A549 (cell line): ENCODE measurements at regions not wholly inside any gene's neighbourhood (a gene's known extent, or its start where the extent isn't known, plus 50 kb on each side); places are given as distances from the start of the nearest gene placed in this dataset.

Source experiments
- ATAC-seq, 2 experiments: fragments of 200-7000 bp in 1 of 2; fragments of >200 bp in 1 of 2; cut with Nextera tagmentation in 1 of 2; cut with Tn5 transposase in 1 of 2; 3 replicates each; pipeline versions ENCODE4 v1.8.0 to v1.9.1; 2018 to 2020; ENCODE audit warnings: mild to moderate bottlenecking in 1 of 2, moderate library complexity in 1 of 2
- CTCF ChIA-PET: fragments of 300-600 bp; sonication (Branson Sonifier 250); formaldehyde crosslinking; extraction: SDS; loops from one replicate; lab custom pipeline; 2021; ENCODE audit warnings: antibody characterized with exemption, inconsistent platforms; lab: Yijun Ruan, JAX
- POLR2A ChIA-PET: fragments of 350-600 bp; formaldehyde crosslinking; extraction: SDS; loops from one replicate; lab custom pipeline; 2021; ENCODE audit warnings: antibody characterized with exemption, inconsistent platforms; lab: Yijun Ruan, JAX
- DNase-seq, 2 experiments: peaks; one replicate each; pipeline versions ENCODE4 v3.0.0 to v3.0.0-alpha.2; 2011 to 2016; ENCODE audit warnings: low read depth in 1 of 2, low spot score in 1 of 2
- FAIRE-seq: peaks from 2 replicates; lab custom pipeline; 2011; peaks lifted over from hg19 to GRCh38; lab: Jason Lieb, UNC
- H3K27ac ChIP-seq, 2 experiments: fragments of >200 bp; sonication (Bioruptor Twin); formaldehyde crosslinking; 3 replicates each; pipeline ENCODE4 v1.5.1; 2016 to 2017
- H3K4me1 ChIP-seq: fragments of >200 bp; sonication (Bioruptor Twin); formaldehyde crosslinking; 3 replicates; pipeline ENCODE4 v1.6.1; 2016
- H3K4me2 ChIP-seq: fragments of >200 bp; sonication (Bioruptor Twin); formaldehyde crosslinking; 3 replicates; pipeline ENCODE4 v1.6.1; 2016
- H3K4me3 ChIP-seq: fragments of >200 bp; sonication (Bioruptor Twin); formaldehyde crosslinking; 3 replicates; pipeline ENCODE4 v1.5.1; 2016
- H3K9me3 ChIP-seq: fragments of >200 bp; sonication (Bioruptor Twin); formaldehyde crosslinking; 3 replicates; pipeline ENCODE4 v1.6.1; 2016
- BHLHE40 ChIP-seq: IDR thresholded peaks from 2 replicates; pipeline ENCODE4 v1.6.1; 2012; ENCODE audit warnings: low read depth, low read length, inconsistent platforms
- CBX2 ChIP-seq: fragments of 200-600 bp; sonication (generic); IDR thresholded peaks from 2 replicates; pipeline ENCODE4 v1.6.1; 2016; ENCODE audit warnings: low read depth, mild to moderate bottlenecking, borderline replicate concordance
- CBX8 ChIP-seq: fragments of 200-600 bp; sonication (generic); IDR thresholded peaks from 2 replicates; pipeline ENCODE4 v1.6.1; 2016
- CHD2 ChIP-seq: fragments of 150-350 bp; IDR thresholded peaks from 2 replicates; pipeline ENCODE4 v1.6.1; 2014; ENCODE audit warnings: low read length; ENCODE audit not compliant: partially characterized antibody
- CHD4 ChIP-seq: fragments of 200-600 bp; sonication (generic); IDR thresholded peaks from 2 replicates; pipeline ENCODE4 v1.6.1; 2016; ENCODE audit warnings: antibody characterized with exemption, mild to moderate bottlenecking, borderline replicate concordance
- CTCF ChIP-seq: fragments of >200 bp; sonication (Bioruptor Twin); formaldehyde crosslinking; IDR thresholded peaks from 3 replicates; pipeline ENCODE4 v1.5.1; 2016
- ELK1 ChIP-seq: fragments of 150-350 bp; IDR thresholded peaks from 2 replicates; pipeline ENCODE4 v1.6.1; 2014; ENCODE audit warnings: low read depth, mild to moderate bottlenecking, low read length
- EP300 ChIP-seq, 2 experiments: fragments of >200 bp; sonication (Bioruptor Twin); formaldehyde crosslinking; IDR thresholded peaks; 2 replicates in 1 of 2; 3 replicates in 1 of 2; pipeline ENCODE4 v1.6.1; 2016 to 2017
- FOSB ChIP-seq: fragments of 250-450 bp; sonication (Bioruptor Pico); IDR thresholded peaks from 2 replicates; pipeline ENCODE4 v1.5.0; 2020; ENCODE audit warnings: mild to moderate bottlenecking, moderate library complexity
- FOXS1 ChIP-seq: fragments of 250-450 bp; sonication (Bioruptor Pico); IDR thresholded peaks from 2 replicates; pipeline ENCODE4 v1.5.0; 2020; ENCODE audit warnings: mild to moderate bottlenecking, moderate library complexity
- HES2 ChIP-seq: fragments of >200 bp; sonication (Bioruptor Twin); formaldehyde crosslinking; IDR thresholded peaks from 2 replicates; pipeline ENCODE4 v1.6.1; 2016
- HOXB13 ChIP-seq: fragments of 250-450 bp; sonication (Bioruptor Pico); IDR thresholded peaks from 2 replicates; pipeline ENCODE4 v1.5.0; 2020; ENCODE audit warnings: low read depth, mild to moderate bottlenecking, moderate library complexity
- HOXB5 ChIP-seq: fragments of 250-450 bp; sonication (Bioruptor Pico); IDR thresholded peaks from 2 replicates; pipeline ENCODE4 v1.5.0; 2020; ENCODE audit warnings: mild to moderate bottlenecking, moderate library complexity
- MAFK ChIP-seq: fragments of 450-650 bp; IDR thresholded peaks from 2 replicates; pipeline ENCODE4 v1.6.1; 2014; ENCODE audit not compliant: partially characterized antibody
- MAZ ChIP-seq: fragments of 150-350 bp; IDR thresholded peaks from 2 replicates; pipeline ENCODE4 v1.6.1; 2014; ENCODE audit warnings: antibody characterized with exemption, low read depth, low read length, borderline replicate concordance
- NFE2L2 ChIP-seq: fragments of 150-350 bp; conservative IDR thresholded peaks from 2 replicates; pipeline ENCODE4 v1.6.1; 2014; ENCODE audit warnings: low read length
- PHF8 ChIP-seq: fragments of 200-600 bp; sonication (generic); IDR thresholded peaks from 2 replicates; pipeline ENCODE4 v1.6.1; 2016; ENCODE audit warnings: low read depth, mild to moderate bottlenecking, antibody characterized with exemption, moderate library complexity, borderline replicate concordance
- POLR2A ChIP-seq: IDR thresholded peaks from 2 replicates; pipeline ENCODE4 v1.6.1; 2012; ENCODE audit warnings: mild to moderate bottlenecking, low read length
- POLR2AphosphoS2 ChIP-seq: conservative IDR thresholded peaks from 2 replicates; pipeline ENCODE4 v1.6.1; 2012; ENCODE audit warnings: low read length, improper control_type of control experiment, inconsistent platforms
- RNF2 ChIP-seq: fragments of 200-600 bp; sonication (generic); IDR thresholded peaks from 2 replicates; pipeline ENCODE4 v1.6.1; 2016; ENCODE audit warnings: low read depth, mild to moderate bottlenecking, antibody characterized with exemption, moderate library complexity, borderline replicate concordance
- ZC3H11A ChIP-seq: fragments of 450-650 bp; IDR thresholded peaks from 2 replicates; pipeline ENCODE4 v1.6.1; 2014; ENCODE audit warnings: antibody characterized with exemption, mild to moderate bottlenecking
- ZFP36 ChIP-seq: fragments of 450-650 bp; IDR thresholded peaks from 2 replicates; pipeline ENCODE4 v1.6.1; 2014; ENCODE audit warnings: borderline replicate concordance; ENCODE audit not compliant: partially characterized antibody
- ZNF302 ChIP-seq: fragments of 250-450 bp; sonication (Bioruptor Pico); IDR thresholded peaks from 2 replicates; pipeline ENCODE4 v1.9.0; 2021; ENCODE audit warnings: inconsistent platforms, mild to moderate bottlenecking, moderate library complexity
- WGBS: methylation state at CpG from one replicate; pipeline ENCODE4 v1.1.6; 2017; ENCODE audit errors: missing lambda C conversion rate; 5-methylcytosine and 5-hydroxymethylcytosine counted together

GRCh38 chr13:47672245-47673008 is 328.6 kb downstream of the SUCLA2 start:
- ChIA-PET POLR2A (no interaction called here), CTCF (no interaction called here)
- Histone ChIP-seq H3K4me1 (no peaks in the 10 kb centered on the region), H3K4me3 (no peak overlapping the region), H3K9me3 (no peaks in the 10 kb centered on the region), H3K27ac (no peak overlapping the region), H3K4me2 (no peak overlapping the region)
- no peak for TF ChIP-seq ZNF302 (CRISPR knock-in tag)
- no peak for TF ChIP-seq ZC3H11A
- no peak for TF ChIP-seq HOXB5 (CRISPR knock-in tag)
- TF ChIP-seq CHD4: no peak
- TF ChIP-seq ZFP36: no peak
- TF ChIP-seq POLR2A: no peak
- no peak for TF ChIP-seq CBX2
- no peak for TF ChIP-seq FOSB (CRISPR knock-in tag)
- TF ChIP-seq ELK1: no peak
- no peak for TF ChIP-seq FOXS1 (CRISPR knock-in tag)
- TF ChIP-seq BHLHE40: no peak
- no peak for TF ChIP-seq PHF8
- WGBS: 3% methylated on average over 3 of the region's 3 CpGs
- no peak for DNase-seq
- FAIRE-seq: no peak
- no peak for ATAC-seq

GRCh38 chr13:47671776-47672175 is 329.3 kb downstream of the SUCLA2 start:
- DNase-seq: no peak
- no peaks in the 10 kb centered on the region for H3K4me1 ChIP-seq
- no peaks in the 10 kb centered on the region for H3K9me3 ChIP-seq
- no peak for ATAC-seq
- CTCF ChIA-PET: no interaction called here
- H3K4me3 ChIP-seq: no peak overlapping the region
- H3K27ac ChIP-seq: no peak overlapping the region
- POLR2A ChIA-PET: no interaction called here
- H3K4me2 ChIP-seq: no peak overlapping the region
- no peak for TF ChIP-seq HES2
- TF ChIP-seq HOXB13 (CRISPR knock-in tag): no peak
- TF ChIP-seq EP300 (IDR thresholded peaks at IDR 0.05): no peak
- no peak for TF ChIP-seq MAZ
- TF ChIP-seq CBX8: no peak
- no peak for TF ChIP-seq CTCF
- TF ChIP-seq MAFK: no peak
- no peak for TF ChIP-seq RNF2
- no peak for TF ChIP-seq PHF8
- no peak for TF ChIP-seq NFE2L2
- no peak for TF ChIP-seq CHD4
- WGBS: 2% methylated on average over 3 of the region's 3 CpGs
- no peak for FAIRE-seq

GRCh38 chr13:47665043-47665442 is 336.0 kb downstream of the SUCLA2 start:
- Histone ChIP-seq H3K4me1 (no peaks in the 10 kb centered on the region), H3K4me2 (no peak overlapping the region), H3K9me3 (no peaks in the 10 kb centered on the region), H3K4me3 (no peak overlapping the region), H3K27ac (no peak overlapping the region)
- ChIA-PET POLR2A (no interaction called here), CTCF (no interaction called here)
- FAIRE-seq (no peak), DNase-seq (no peak), ATAC-seq (no peak)
- WGBS: 3% methylated on average over 2 of the region's 3 CpGs
- TF ChIP-seq POLR2AphosphoS2 (no peak), ELK1 (no peak), CHD2 (no peak)
